B cell (primary cell): ENCODE measurements at regions not wholly inside any gene's neighbourhood (a gene's known extent, or its start where the extent isn't known, plus 50 kb on each side); places are given as distances from the start of the nearest gene placed in this dataset.

ENCODE experiments used
- CTCF ChIP-seq: fragments of 200-600 bp; IDR thresholded peaks from one replicate; pipeline ENCODE4 v1.8.0; 2022; ENCODE audit warnings: antibody characterized with exemption, mild to moderate bottlenecking
- EZH2 ChIP-seq: IDR thresholded peaks from 2 replicates; pipeline ENCODE4 v1.6.1; 2012; ENCODE audit warnings: borderline replicate concordance, low read depth, mild to moderate bottlenecking, moderate library complexity, low read length; ENCODE audit not compliant: insufficient read depth, poor library complexity, severe bottlenecking

DNA sequence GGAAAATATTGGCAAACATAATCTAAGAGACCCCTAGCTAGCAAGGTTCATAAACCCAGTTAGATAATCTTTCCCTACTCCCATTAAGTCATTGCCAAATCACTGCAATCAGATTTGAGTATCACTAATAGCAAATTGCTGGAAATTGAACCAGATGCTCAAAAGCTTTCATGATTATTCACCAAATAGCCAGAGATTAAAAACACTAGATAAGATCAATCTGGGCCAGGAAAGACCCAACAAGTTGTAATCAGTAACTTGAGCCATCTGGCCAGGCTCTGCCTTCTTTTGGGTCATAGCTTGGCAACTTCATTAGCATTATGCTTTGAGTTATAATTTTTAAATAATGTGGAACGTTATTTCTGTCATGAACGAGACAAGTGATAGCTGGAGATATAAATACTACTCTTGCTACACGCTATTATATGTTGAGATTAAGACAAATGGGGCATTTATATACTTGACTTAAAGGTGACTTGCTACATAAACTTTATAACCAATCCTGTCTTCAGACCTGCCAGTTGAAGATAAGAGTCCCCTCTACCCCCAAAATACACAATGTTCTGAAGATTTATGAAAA, 196.6 kb upstream of the EDNRA start:
- TF ChIP-seq CTCF = no peak
- no peak for TF ChIP-seq EZH2
